H9 (cell line): ENCODE measurements at regions not wholly inside any gene's neighbourhood (a gene's known extent, or its start where the extent isn't known, plus 50 kb on each side); places are given as distances from the start of the nearest gene placed in this dataset.

Source experiments
- DNase-seq: peaks from one replicate; pipeline ENCODE4 v3.0.0-alpha.2; 2017
- H2AFZ ChIP-seq: one replicate; pipeline ENCODE4 v1.6.1; 2013; ENCODE audit warnings: mild to moderate bottlenecking, low read length, control low read depth, moderate library complexity
- H2AK5ac ChIP-seq: 2 replicates; pipeline ENCODE4 v1.6.1; 2013; ENCODE audit warnings: low read length, control low read depth, mixed read lengths; ENCODE audit not compliant: insufficient read length
- H2BK120ac ChIP-seq: one replicate; pipeline ENCODE4 v1.6.1; 2013; ENCODE audit warnings: low read depth, mild to moderate bottlenecking, low read length, control low read depth, inconsistent platforms; ENCODE audit not compliant: poor library complexity, severe bottlenecking
- H2BK12ac ChIP-seq: 2 replicates; pipeline ENCODE4 v1.6.1; 2013; ENCODE audit warnings: low read length, control low read depth, mixed read lengths, low read depth; ENCODE audit not compliant: insufficient read length
- H2BK15ac ChIP-seq: 2 replicates; pipeline ENCODE4 v1.6.1; 2013; ENCODE audit warnings: low read depth, low read length, control low read depth
- H2BK20ac ChIP-seq: one replicate; pipeline ENCODE4 v1.6.1; 2013; ENCODE audit warnings: low read depth, mild to moderate bottlenecking, low read length, control low read depth, inconsistent platforms; ENCODE audit not compliant: poor library complexity, severe bottlenecking
- H2BK5ac ChIP-seq: 2 replicates; pipeline ENCODE4 v1.6.1; 2013; ENCODE audit warnings: low read length, control low read depth, mixed read lengths; ENCODE audit not compliant: insufficient read length
- H3K14ac ChIP-seq: 2 replicates; pipeline ENCODE4 v1.6.1; 2013; ENCODE audit warnings: low read length, control low read depth; ENCODE audit not compliant: insufficient read depth
- H3K18ac ChIP-seq: 2 replicates; pipeline ENCODE4 v1.6.1; 2013; ENCODE audit warnings: low read depth, mild to moderate bottlenecking, mixed read lengths, low read length, control low read depth; ENCODE audit not compliant: insufficient read length
- H3K23ac ChIP-seq: 2 replicates; pipeline ENCODE4 v1.6.1; 2013; ENCODE audit warnings: low read length, control low read depth, mixed read lengths, low read depth; ENCODE audit not compliant: insufficient read length
- H3K23me2 ChIP-seq: 2 replicates; pipeline ENCODE4 v1.6.1; 2013; ENCODE audit warnings: low read depth, mild to moderate bottlenecking, mixed read lengths, low read length, control low read depth; ENCODE audit not compliant: insufficient read length, poor library complexity, severe bottlenecking
- H3K27ac ChIP-seq: 2 replicates; pipeline ENCODE4 v1.5.1; 2013; ENCODE audit warnings: low read length, control low read depth, mixed read lengths, low read depth; ENCODE audit not compliant: insufficient read length
- H3K27me3 ChIP-seq: 2 replicates; pipeline ENCODE4 v1.6.1; 2013; ENCODE audit warnings: low read length, control low read depth, inconsistent platforms; ENCODE audit not compliant: insufficient read depth
- H3K4ac ChIP-seq: 2 replicates; pipeline ENCODE4 v1.6.1; 2013; ENCODE audit warnings: low read depth, mild to moderate bottlenecking, control low read depth, inconsistent platforms, low read length, moderate library complexity
- H3K4me1 ChIP-seq: 2 replicates; pipeline ENCODE4 v1.6.1; 2013; ENCODE audit warnings: low read length, control low read depth, inconsistent platforms; ENCODE audit not compliant: insufficient read depth
- H3K4me2 ChIP-seq: 2 replicates; pipeline ENCODE4 v1.6.1; 2013; ENCODE audit warnings: low read length, control low read depth, mixed read lengths; ENCODE audit not compliant: insufficient read length, insufficient read depth
- H3K56ac ChIP-seq: 2 replicates; pipeline ENCODE4 v1.6.1; 2013; ENCODE audit warnings: low read depth, mild to moderate bottlenecking, mixed read lengths, low read length, control low read depth; ENCODE audit not compliant: insufficient read length
- H3K79me1 ChIP-seq: 2 replicates; pipeline ENCODE4 v1.6.1; 2013; ENCODE audit warnings: low read depth, mild to moderate bottlenecking, moderate library complexity, low read length, control low read depth, inconsistent platforms; ENCODE audit not compliant: insufficient read depth, poor library complexity, severe bottlenecking
- H3K79me2 ChIP-seq: 2 replicates; pipeline ENCODE4 v1.6.1; 2013; ENCODE audit warnings: low read length, control low read depth, inconsistent platforms; ENCODE audit not compliant: insufficient read depth
- H3K9ac ChIP-seq: 2 replicates; pipeline ENCODE4 v1.6.1; 2013; ENCODE audit warnings: low read length, control low read depth, mixed read lengths; ENCODE audit not compliant: insufficient read length; ENCODE audit errors: extremely low read depth
- H3K9me3 ChIP-seq: one replicate; pipeline ENCODE4 v1.6.1; 2013; ENCODE audit warnings: low read depth, low read length, inconsistent platforms; ENCODE audit not compliant: control insufficient read depth
- H3T11ph ChIP-seq: one replicate; pipeline ENCODE4 v1.6.1; 2013; ENCODE audit warnings: mild to moderate bottlenecking, low read length, control low read depth, inconsistent platforms
- H4K20me1 ChIP-seq: one replicate; pipeline ENCODE4 v1.6.1; 2013; ENCODE audit not compliant: control insufficient read depth, insufficient read length, insufficient read depth
- H4K5ac ChIP-seq: 2 replicates; pipeline ENCODE4 v1.6.1; 2013; ENCODE audit warnings: low read depth, mild to moderate bottlenecking, mixed read lengths, low read length, control low read depth; ENCODE audit not compliant: insufficient read length
- H4K8ac ChIP-seq: replicated peaks from 2 replicates; pipeline ENCODE4 v1.6.1; 2013; ENCODE audit warnings: low read length, control low read depth, mixed read lengths, low read depth; ENCODE audit not compliant: insufficient read length
- H4K91ac ChIP-seq: 2 replicates; pipeline ENCODE4 v1.6.1; 2013; ENCODE audit warnings: low read depth, mild to moderate bottlenecking, moderate library complexity, mixed read lengths, low read length, control low read depth; ENCODE audit not compliant: insufficient read length
- H3K27ac Mint-ChIP-seq, 3 experiments: 2 replicates in 2 of 3; 3 replicates in 1 of 3; pipeline ENCODE4 v1.8.0; 2020 to 2021; ENCODE audit warnings: mixed read lengths in 3 of 3, mild to moderate bottlenecking in 1 of 3, moderate library complexity in 1 of 3
- H3K27me3 Mint-ChIP-seq: 2 replicates; pipeline ENCODE4 v1.8.0; 2021; ENCODE audit warnings: low read depth, mild to moderate bottlenecking, moderate library complexity, mixed read lengths
- H3K36me3 Mint-ChIP-seq, 3 experiments: 2 replicates in 2 of 3; 3 replicates in 1 of 3; pipeline ENCODE4 v1.8.0; 2020 to 2021; ENCODE audit warnings: low read depth in 3 of 3, mixed read lengths in 3 of 3; ENCODE audit not compliant: insufficient read depth in 1 of 3
- H3K4me1 Mint-ChIP-seq, 2 experiments: 2 replicates each; pipeline ENCODE4 v1.8.0; 2020; ENCODE audit warnings: mixed read lengths in 2 of 2
- H3K4me3 Mint-ChIP-seq, 2 experiments: 2 replicates in 1 of 2; 3 replicates in 1 of 2; pipeline ENCODE4 v1.8.0; 2020 to 2021; ENCODE audit warnings: mild to moderate bottlenecking in 2 of 2, mixed read lengths in 2 of 2, moderate library complexity in 1 of 2
- H3K9me3 Mint-ChIP-seq, 2 experiments: 2 replicates in 1 of 2; 3 replicates in 1 of 2; pipeline ENCODE4 v1.8.0; 2020; ENCODE audit warnings: mild to moderate bottlenecking in 2 of 2, mixed read lengths in 2 of 2, moderate library complexity in 1 of 2
- CTCF ChIP-seq: fragments of 200-600 bp; sonication (generic); conservative IDR thresholded peaks from 3 replicates; pipeline ENCODE4 v1.8.0; 2021; ENCODE audit warnings: antibody characterized with exemption, mild to moderate bottlenecking
- WGBS: extraction: QIAGEN DNeasy Blood & Tissue Kit; methylation state at CpG from one replicate; pipeline ENCODE4 v1.1.7; 2013; ENCODE audit warnings: missing lambda C conversion rate, low lambda C conversion rate, mixed read lengths; ENCODE audit not compliant: insufficient read length; ENCODE audit errors: extremely low coverage; 5-methylcytosine and 5-hydroxymethylcytosine counted together

GRCh38 chr21:16538936-16539440 lies 809.2 kb downstream of the USP25 start:
- no peaks in the 10 kb centered on the region; a peak in 1 of 7 replicates for H3K36me3 Mint-ChIP-seq

More at GRCh38 chr21:16538936-16539440, 809.2 kb downstream of the USP25 start:
- Histone ChIP-seq H3K23me2 (no peaks in the 10 kb centered on the region), H2BK120ac (no peak overlapping the region), H3K9ac (no peak overlapping the region), H4K91ac (no peak overlapping the region), H3K4ac (no peak overlapping the region), H3K27ac (no peak overlapping the region), H2BK20ac (no peak overlapping the region), H3T11ph (no peak overlapping the region), H4K8ac (no peak overlapping the region), H3K27me3 (no peaks in the 10 kb centered on the region), H3K79me1 (no peaks in the 10 kb centered on the region), H3K9me3 (no peaks in the 10 kb centered on the region), H3K79me2 (no peaks in the 10 kb centered on the region), H3K56ac (no peak overlapping the region), H3K14ac (no peak overlapping the region), H2BK12ac (no peak overlapping the region), H4K20me1 (no peaks in the 10 kb centered on the region), H2BK5ac (no peak overlapping the region), H4K5ac (no peak overlapping the region), H2AK5ac (no peak overlapping the region), H3K4me2 (no peak overlapping the region), H2BK15ac (no peak overlapping the region), H3K18ac (no peak overlapping the region), H3K23ac (no peak overlapping the region), H3K4me1 (no peaks in the 10 kb centered on the region), H2AFZ (no peak overlapping the region)
- no peak for DNase-seq
- H3K4me1 Mint-ChIP-seq: peaks cover 6 to 7% of the 10 kb centered on the region in 2 experiments
- WGBS: no CpG with 5 or more reads among the region's 7 CpGs
- H3K9me3 Mint-ChIP-seq: no peaks in the 10 kb centered on the region
- no peak overlapping the region for H3K27ac Mint-ChIP-seq
- TF ChIP-seq CTCF: no peak
- H3K4me3 Mint-ChIP-seq: no peak overlapping the region
- H3K27me3 Mint-ChIP-seq: no peaks in the 10 kb centered on the region
